ENCODE measurements at regions not wholly inside any gene's neighbourhood (a gene's known extent, or its start where the extent isn't known, plus 50 kb on each side); places are given as distances from the start of the nearest gene placed in this dataset.
A peak's percentile ranks its signal among the peaks of the same experiment; 100 is the strongest.

DNA sequence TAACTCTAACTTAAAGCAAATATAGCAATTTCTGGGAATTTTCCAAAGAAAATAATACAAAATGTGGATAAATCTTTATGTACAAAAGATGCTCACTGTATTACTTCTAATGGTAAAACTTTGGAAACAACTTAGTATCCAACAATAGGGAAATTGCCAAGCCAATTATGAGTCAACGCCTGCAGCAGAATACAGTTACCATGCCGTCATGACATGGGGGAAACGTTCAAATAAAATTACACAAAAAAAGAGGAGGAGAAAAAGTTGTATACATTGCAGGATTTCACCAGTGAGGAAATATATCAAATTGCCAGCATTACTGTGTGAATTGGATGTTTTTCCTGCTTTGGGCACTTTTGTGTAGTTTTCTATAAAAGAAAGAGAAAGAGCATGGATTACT lies 469.6 kb downstream of the SOX9 start:
- CTCF ChIA-PET, result interaction anchor here (1.6 to 4.5 kb wide), 2 partner anchors 31 to 33 kb away, joined by 6 to 22 read pairs; no protein-coding TSS in a partner anchor
- DNase-seq (ENCODE audit: low read depth, low spot score), result no peak
- POLR2A ChIA-PET, result no interaction called here
- peak overlapping the region; percentile 96 for H3K4me3 ChIP-seq (ENCODE audit: low read depth, low read length)
- TF ChIP-seq, protein P1, sequence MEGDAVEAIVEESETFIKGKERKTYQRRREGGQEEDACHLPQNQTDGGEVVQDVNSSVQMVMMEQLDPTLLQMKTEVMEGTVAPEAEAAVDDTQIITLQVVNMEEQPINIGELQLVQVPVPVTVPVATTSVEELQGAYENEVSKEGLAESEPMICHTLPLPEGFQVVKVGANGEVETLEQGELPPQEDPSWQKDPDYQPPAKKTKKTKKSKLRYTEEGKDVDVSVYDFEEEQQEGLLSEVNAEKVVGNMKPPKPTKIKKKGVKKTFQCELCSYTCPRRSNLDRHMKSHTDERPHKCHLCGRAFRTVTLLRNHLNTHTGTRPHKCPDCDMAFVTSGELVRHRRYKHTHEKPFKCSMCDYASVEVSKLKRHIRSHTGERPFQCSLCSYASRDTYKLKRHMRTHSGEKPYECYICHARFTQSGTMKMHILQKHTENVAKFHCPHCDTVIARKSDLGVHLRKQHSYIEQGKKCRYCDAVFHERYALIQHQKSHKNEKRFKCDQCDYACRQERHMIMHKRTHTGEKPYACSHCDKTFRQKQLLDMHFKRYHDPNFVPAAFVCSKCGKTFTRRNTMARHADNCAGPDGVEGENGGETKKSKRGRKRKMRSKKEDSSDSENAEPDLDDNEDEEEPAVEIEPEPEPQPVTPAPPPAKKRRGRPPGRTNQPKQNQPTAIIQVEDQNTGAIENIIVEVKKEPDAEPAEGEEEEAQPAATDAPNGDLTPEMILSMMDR (IDR thresholded peaks at IDR 0.05; ENCODE audit: insufficient read depth, low read length, missing control alignments), result no peak

DNA sequence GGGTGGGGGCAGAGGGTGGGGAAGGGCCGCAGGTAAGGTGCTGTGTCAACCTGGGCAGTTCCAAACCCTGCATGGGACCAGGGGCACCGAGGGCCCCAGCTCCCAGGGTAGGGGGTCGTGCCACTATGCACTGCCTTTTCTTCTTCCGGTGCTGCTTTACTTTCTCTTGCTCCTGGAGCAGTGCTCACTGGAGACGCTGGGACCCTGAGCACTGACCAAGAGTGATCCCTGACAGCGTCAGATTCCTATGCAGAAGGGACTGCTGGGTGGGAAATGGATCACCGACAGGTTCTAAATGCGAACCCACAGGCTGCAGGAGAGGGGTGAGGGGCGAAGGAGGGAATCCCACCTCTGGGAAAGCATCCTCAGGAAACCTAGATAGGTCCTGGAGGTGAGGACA lies 470.1 kb downstream of the SOX9 start:
- no peak for DNase-seq (ENCODE audit: low read depth, low spot score)
- ChIA-PET POLR2A (interaction anchor here (1.5 to 2.5 kb wide), 3 partner anchors 11 to 93 kb away, joined by 5 to 38 read pairs (median 8); no protein-coding TSS in a partner anchor), CTCF (interaction anchor here (1.3 to 4.5 kb wide), 3 partner anchors 31 to 54 kb away, joined by 3 to 22 read pairs (median 6); no protein-coding TSS in a partner anchor)
- peak overlapping the region; percentile 96 for H3K4me3 ChIP-seq (ENCODE audit: low read depth, low read length)
- TF ChIP-seq, protein P1 (IDR thresholded peaks at IDR 0.05; ENCODE audit: insufficient read depth, low read length, missing control alignments), result no peak

DNA sequence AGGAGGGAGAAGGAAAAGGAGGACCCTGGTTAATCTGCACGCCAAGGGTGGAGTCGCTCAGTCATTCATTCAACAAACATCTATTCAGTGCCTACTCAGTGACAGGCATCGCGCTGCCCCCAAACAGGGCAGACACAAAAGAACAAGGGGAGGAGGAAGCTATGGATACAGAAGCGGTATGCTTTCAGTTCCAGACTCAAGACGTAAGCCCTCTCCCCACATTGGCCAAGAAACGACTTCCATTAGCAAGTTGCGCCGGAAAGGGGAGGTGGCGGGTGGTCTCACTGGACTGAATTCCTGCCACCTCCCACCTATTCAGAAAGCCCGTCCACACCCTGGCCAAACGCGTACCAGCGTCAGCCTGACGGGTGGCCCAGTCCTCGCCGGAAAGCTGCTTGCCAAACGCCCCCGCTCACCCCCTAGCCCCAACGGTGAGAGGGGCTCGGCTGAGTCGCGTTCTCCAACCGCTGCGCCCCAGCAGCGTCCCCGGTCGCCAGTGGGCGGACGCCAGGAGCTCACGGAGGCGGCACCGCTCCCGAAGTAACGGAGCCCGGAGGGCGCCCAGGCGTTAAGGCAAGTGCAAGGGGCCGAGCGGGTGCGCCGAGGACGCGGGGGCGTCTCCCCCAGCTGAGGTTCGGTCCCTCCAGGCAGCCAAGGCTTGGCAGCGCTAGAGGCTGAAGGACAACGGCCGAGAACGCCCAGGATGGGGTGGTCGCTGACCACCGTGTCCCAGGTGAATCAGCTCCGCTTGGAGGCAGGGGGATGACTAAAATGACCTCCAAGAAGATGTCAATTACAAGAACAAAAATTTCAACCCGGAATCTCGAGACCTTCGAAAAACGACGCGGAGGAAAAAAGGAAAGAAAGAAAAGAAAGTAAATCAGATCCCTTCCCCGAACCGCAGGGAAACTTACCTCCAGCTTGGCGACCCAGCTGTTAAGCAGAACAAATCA lies 470.7 kb downstream of the SOX9 start:
- TF ChIP-seq, protein P1 (IDR thresholded peaks at IDR 0.05; ENCODE audit: insufficient read depth, low read length, missing control alignments), result no peak
- no peak for DNase-seq (ENCODE audit: low read depth, low spot score)
- ChIA-PET CTCF (interaction anchor here (0.8 to 4.5 kb wide), 5 partner anchors 15 to 598 kb away, joined by 3 to 22 read pairs (median 4); no protein-coding TSS in a partner anchor), POLR2A (interaction anchor here (0.6 to 2.5 kb wide), 15 partner anchors 11 to 719 kb away, joined by 3 to 38 read pairs (median 5); no protein-coding TSS in a partner anchor)
- H3K4me3 ChIP-seq (ENCODE audit: low read depth, low read length), result peak overlapping the region; percentile 96

DNA sequence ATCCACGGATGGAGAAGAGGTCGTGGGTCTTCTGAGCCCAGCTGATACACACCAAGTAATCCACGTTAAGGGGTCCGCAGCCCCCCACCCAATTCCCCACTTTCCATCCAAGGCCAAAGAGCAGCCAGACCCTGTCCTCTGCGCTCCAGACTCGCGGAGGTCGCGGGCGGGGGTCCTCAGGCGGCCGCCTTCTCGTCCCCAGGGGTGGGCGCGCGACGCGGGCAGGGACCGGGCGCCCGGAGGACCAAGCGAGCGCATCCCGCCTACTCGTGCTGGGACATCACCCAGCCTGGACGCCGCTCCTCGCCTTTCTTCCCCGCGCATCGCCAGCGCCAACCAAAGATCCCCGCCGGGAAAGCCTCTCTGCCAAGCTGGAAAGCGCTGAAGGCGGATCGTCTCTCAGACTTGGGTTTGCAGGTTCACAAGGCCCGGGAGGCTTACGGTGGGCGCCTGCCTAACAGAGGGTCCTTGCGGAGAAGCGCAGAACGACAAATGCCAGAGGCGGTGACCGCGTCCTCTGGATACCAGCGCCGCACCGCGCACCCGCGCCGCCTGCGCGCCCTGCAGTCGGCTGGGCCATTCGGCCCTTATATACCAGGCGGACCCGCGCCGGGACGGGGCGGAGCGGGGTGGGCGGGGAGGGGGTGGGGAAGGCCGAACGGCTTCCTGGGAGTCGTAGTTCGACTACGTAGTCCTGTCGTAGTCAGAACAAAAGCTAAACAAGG lies 471.6 kb downstream of the SOX9 start:
- ChIA-PET POLR2A (interaction anchor here (0.6 to 2.5 kb wide), 15 partner anchors 10 to 718 kb away, joined by 3 to 38 read pairs (median 6); no protein-coding TSS in a partner anchor), CTCF (interaction anchor here (0.8 to 4.5 kb wide), 5 partner anchors 10 to 597 kb away, joined by 3 to 22 read pairs (median 4); no protein-coding TSS in a partner anchor)
- TF ChIP-seq, protein P1 (IDR thresholded peaks at IDR 0.05; ENCODE audit: insufficient read depth, low read length, missing control alignments), result no peak
- DNase-seq (ENCODE audit: low read depth, low spot score), result no peak
- H3K4me3 ChIP-seq (ENCODE audit: low read depth, low read length), result peak overlapping the region; percentile 96

DNA sequence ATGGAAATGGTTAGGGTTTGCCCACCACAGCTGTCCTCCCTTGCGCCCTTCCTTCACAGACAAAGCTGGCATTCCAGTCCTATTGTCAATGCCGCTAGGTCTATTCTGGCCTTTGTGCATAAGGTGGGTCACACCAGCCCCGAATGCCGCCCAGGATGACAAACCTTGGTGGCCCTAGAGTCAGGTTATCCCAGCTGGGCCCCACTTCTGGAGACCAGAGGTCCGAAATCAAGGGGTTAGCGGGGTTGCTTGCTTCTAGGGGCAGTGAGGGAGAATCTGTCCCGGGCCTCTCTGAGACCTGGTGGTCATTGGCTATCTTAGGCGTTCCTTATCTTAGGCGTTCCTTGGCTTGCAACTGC lies 472.1 kb downstream of the SOX9 start:
- DNase-seq (ENCODE audit: low read depth, low spot score), result no peak
- CTCF ChIA-PET, result interaction anchor here (1.0 to 4.5 kb wide), 3 partner anchors 10 to 133 kb away, joined by 3 to 22 read pairs (median 5); no protein-coding TSS in a partner anchor
- TF ChIP-seq, protein P1 (IDR thresholded peaks at IDR 0.05; ENCODE audit: insufficient read depth, low read length, missing control alignments), result no peak
- POLR2A ChIA-PET, result interaction anchor here (0.6 to 2.5 kb wide), 9 partner anchors 9 to 717 kb away, joined by 3 to 38 read pairs (median 7); no protein-coding TSS in a partner anchor
- no peak overlapping the region for H3K4me3 ChIP-seq (ENCODE audit: low read depth, low read length)
